Esophagus squamous epithelium (tissue), 5 donors: ENCODE measurements at regions not wholly inside any gene's neighbourhood (a gene's known extent, or its start where the extent isn't known, plus 50 kb on each side); places are given as distances from the start of the nearest gene placed in this dataset.

ENCODE experiments used
- DNase-seq: peaks from one replicate; lab custom pipeline; 2025; lab: John Stamatoyannopoulos, UW
- H3K27ac ChIP-seq, 4 donors: fragments of 200-600 bp; sonication (generic); one replicate each; pipeline ENCODE4 v1.5.1; 2016 to 2019; ENCODE audit warnings: mild to moderate bottlenecking in 1 of 4
- H3K27me3 ChIP-seq, 4 donors: fragments of 200-600 bp; sonication (generic); 1 replicate in 3 of 4; 2 replicates in 1 of 4; pipeline versions ENCODE4 v1.5.1 to v1.6.0; 2017 to 2021; ENCODE audit warnings: antibody characterized with exemption in 1 of 4
- H3K36me3 ChIP-seq, 3 donors: fragments of 200-600 bp; sonication (generic); one replicate each; pipeline ENCODE4 v1.5.1; 2016 to 2019
- H3K4me1 ChIP-seq, 3 donors: fragments of 200-600 bp; sonication (generic); one replicate each; pipeline ENCODE4 v1.5.1; 2017 to 2019
- H3K4me3 ChIP-seq, 4 donors: fragments of 200-600 bp; sonication (generic); 1 replicate in 3 of 4; 2 replicates in 1 of 4; pipeline ENCODE4 v1.5.1; 2016 to 2019; ENCODE audit warnings: mild to moderate bottlenecking in 2 of 4, moderate library complexity in 1 of 4
- H3K9me3 ChIP-seq, 3 donors: fragments of 200-600 bp; sonication (generic); one replicate each; pipeline ENCODE4 v1.5.1; 2016 to 2019
- POLR2A ChIP-seq, 4 donors: fragments of 450-650 bp; IDR thresholded peaks; one replicate each; pipeline ENCODE4 v1.6.1; 2017; ENCODE audit warnings: antibody characterized with exemption in 4 of 4, mild to moderate bottlenecking in 4 of 4, moderate library complexity in 3 of 4
- WGBS, 2 donors: methylation state at CpG; one replicate each; pipeline ENCODE4 v1.1.5; 2018; 5-methylcytosine and 5-hydroxymethylcytosine counted together
- intact Hi-C: fragments of 100-400 bp; cut with DNase I; formaldehyde crosslinking; loops from one replicate; pipeline ENCODE4 v1.15.0; 2022
- TF ChIP-seq, protein P1 (sequence below), 6 experiments: fragments of 450-650 bp in 4 of 6; fragments of 200-600 bp in 2 of 6; sonication (generic) in 2 of 6; IDR thresholded peaks; one replicate each; pipeline ENCODE4 v1.5.1; 2016 to 2019; ENCODE audit warnings: antibody characterized with exemption in 6 of 6, mild to moderate bottlenecking in 4 of 6, moderate library complexity in 4 of 6
- donor health status: DM: yes; HTN: yes; CAD: no.

DNA sequence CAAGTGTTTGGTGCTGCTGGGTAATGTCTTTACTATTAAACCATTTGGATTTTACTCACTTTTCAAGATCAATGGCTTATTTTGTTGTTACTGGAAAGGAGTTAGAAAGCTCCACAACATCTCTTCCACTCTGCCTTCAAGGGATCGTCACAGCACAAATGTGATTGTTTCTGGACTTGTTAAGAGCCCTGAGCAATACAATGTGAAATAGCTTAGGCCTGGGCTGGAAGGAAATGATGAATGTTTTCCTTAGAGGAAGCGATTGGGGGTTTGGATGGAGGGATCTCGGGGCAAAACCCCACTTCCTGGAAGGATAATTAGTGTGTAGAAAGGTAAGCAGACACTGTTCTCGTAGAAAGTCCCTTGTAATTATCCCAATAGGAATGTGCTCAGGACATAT, 59.3 kb upstream of the MYO10 start:
- H3K4me1 ChIP-seq, result no peaks in the 10 kb centered on the region
- H3K4me3 ChIP-seq, result no peak overlapping the region
- no peak for TF ChIP-seq POLR2A (IDR thresholded peaks at IDR 0.05)
- intact Hi-C loops, result no loop called here
- H3K27me3 ChIP-seq, result no peaks in the 10 kb centered on the region
- 56 to 57% methylated on average over 4 of the region's 4 CpGs for WGBS, 2 donors
- no peaks in the 10 kb centered on the region for H3K36me3 ChIP-seq
- DNase-seq, result no peak
- H3K9me3 ChIP-seq, result no peaks in the 10 kb centered on the region
- H3K27ac ChIP-seq, result no peak overlapping the region

DNA sequence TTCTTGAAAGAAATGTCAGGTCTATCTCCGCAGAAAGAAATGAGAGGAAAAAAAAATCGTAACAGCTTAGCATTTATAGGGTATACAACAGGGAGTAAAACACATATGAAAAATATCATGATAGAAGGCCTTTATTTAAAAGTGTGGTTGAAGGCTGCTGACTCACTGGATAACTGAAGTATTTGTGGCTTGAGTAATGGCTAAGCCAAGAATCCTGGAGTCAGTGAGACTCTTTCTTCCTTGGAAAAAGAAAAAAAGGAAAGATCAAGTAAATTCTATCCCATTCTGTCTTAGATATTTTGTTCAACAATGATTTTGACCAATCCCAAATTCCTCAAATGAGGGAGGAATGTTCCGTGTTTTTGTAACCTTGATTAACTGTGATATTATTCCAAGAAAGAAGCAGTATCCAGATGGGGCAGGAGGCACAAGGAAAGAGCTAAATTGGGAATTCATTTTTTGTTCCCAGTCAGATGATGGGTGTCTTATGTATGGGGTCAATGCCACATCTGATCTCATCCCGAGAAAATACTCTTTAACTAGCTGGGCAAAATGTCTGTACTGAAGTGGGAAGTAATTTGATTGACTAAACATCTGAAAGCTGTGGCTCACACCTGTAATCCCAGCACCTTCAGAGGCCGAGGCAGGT, 64.3 kb upstream of the MYO10 start:
- intact Hi-C loops, result no loop called here
- H3K4me1 ChIP-seq, result peaks cover 0 to 9% (median 0%) of the 10 kb centered on the region in 3 donors
- H3K9me3 ChIP-seq, result no peaks in the 10 kb centered on the region
- DNase-seq, result no peak
- no peak overlapping the region for H3K4me3 ChIP-seq
- 63 to 70% methylated on average over 3 to 4 of the region's 5 CpGs for WGBS, 2 donors
- no peak overlapping the region for H3K27ac ChIP-seq
- H3K27me3 ChIP-seq, result no peaks in the 10 kb centered on the region
- no peaks in the 10 kb centered on the region for H3K36me3 ChIP-seq
- no peak for TF ChIP-seq POLR2A (IDR thresholded peaks at IDR 0.05)
- TF ChIP-seq, protein P1, sequence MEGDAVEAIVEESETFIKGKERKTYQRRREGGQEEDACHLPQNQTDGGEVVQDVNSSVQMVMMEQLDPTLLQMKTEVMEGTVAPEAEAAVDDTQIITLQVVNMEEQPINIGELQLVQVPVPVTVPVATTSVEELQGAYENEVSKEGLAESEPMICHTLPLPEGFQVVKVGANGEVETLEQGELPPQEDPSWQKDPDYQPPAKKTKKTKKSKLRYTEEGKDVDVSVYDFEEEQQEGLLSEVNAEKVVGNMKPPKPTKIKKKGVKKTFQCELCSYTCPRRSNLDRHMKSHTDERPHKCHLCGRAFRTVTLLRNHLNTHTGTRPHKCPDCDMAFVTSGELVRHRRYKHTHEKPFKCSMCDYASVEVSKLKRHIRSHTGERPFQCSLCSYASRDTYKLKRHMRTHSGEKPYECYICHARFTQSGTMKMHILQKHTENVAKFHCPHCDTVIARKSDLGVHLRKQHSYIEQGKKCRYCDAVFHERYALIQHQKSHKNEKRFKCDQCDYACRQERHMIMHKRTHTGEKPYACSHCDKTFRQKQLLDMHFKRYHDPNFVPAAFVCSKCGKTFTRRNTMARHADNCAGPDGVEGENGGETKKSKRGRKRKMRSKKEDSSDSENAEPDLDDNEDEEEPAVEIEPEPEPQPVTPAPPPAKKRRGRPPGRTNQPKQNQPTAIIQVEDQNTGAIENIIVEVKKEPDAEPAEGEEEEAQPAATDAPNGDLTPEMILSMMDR (IDR thresholded peaks at IDR 0.05), result no peak

DNA sequence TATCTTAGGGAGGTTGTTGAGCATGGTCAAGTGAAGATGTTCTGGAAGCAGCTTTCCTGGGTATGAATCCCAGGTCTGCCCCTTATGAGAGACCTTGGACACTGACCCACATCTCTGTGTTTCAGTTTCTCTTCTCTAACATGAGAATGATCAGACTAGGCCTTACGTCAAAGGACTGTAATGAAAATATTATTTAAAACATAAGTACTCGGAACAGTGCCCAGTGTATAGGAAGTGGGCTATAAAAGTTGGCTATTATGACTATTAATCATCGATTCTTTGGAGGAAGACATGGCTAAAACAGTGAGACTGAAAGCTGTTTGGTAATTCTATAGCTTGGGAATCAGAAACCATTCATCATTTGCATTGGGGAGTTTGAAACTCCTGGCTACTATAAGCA, 65.3 kb upstream of the MYO10 start:
- 72 to 85% methylated on average over 3 of the region's 3 CpGs for WGBS, 2 donors
- DNase-seq, result no peak
- H3K27me3 ChIP-seq, result no peaks in the 10 kb centered on the region
- peaks cover 0 to 9% (median 0%) of the 10 kb centered on the region in 3 donors for H3K4me1 ChIP-seq
- no peak overlapping the region for H3K27ac ChIP-seq
- H3K36me3 ChIP-seq, result no peaks in the 10 kb centered on the region
- no peaks in the 10 kb centered on the region for H3K9me3 ChIP-seq
- intact Hi-C loops, result no loop called here
- no peak for TF ChIP-seq POLR2A (IDR thresholded peaks at IDR 0.05)
- TF ChIP-seq, protein P1 (IDR thresholded peaks at IDR 0.05), result no peak
- H3K4me3 ChIP-seq, result no peak overlapping the region

DNA sequence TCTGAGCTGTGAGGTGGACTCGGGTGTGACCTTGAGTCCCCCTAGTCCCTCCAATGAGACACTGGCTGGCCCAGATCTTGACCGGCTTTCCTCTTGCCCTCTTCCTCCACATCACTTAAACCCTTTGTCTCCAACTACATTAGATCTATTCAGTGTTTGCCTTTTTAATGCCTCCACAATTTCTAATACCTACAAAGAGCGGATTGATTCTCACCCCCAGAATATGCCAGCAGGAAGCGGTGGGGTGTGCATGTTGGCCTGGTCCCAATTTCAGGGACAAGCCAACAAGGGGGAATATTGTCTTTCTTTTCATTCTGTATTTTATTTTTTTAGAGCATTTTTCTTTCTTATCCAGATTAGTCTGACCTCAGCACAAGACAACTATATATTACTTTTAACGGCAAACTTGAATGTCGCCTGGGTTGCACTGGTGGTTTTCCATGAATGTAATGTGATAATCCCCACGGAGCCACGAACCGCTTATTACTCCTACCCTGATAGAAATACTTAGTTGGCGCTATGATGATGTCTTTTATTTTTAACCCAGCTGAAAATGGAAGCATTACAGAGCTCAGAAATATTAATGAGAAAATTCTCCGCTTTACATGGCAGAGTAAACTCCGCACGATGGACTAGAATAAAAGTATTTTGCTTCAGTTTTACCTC, 68.5 kb upstream of the MYO10 start:
- H3K36me3 ChIP-seq, result no peaks in the 10 kb centered on the region
- no peak for DNase-seq
- 67 to 79% methylated on average over 13 of the region's 13 CpGs for WGBS, 2 donors
- TF ChIP-seq, protein P1 (IDR thresholded peaks at IDR 0.05), result no peak
- TF ChIP-seq POLR2A (IDR thresholded peaks at IDR 0.05), result no peak
- no peaks in the 10 kb centered on the region for H3K27me3 ChIP-seq
- peaks cover 0 to 9% (median 0%) of the 10 kb centered on the region in 3 donors for H3K4me1 ChIP-seq
- intact Hi-C loops, result no loop called here
- no peak overlapping the region for H3K27ac ChIP-seq
- H3K4me3 ChIP-seq, result no peak overlapping the region
- no peaks in the 10 kb centered on the region for H3K9me3 ChIP-seq

DNA sequence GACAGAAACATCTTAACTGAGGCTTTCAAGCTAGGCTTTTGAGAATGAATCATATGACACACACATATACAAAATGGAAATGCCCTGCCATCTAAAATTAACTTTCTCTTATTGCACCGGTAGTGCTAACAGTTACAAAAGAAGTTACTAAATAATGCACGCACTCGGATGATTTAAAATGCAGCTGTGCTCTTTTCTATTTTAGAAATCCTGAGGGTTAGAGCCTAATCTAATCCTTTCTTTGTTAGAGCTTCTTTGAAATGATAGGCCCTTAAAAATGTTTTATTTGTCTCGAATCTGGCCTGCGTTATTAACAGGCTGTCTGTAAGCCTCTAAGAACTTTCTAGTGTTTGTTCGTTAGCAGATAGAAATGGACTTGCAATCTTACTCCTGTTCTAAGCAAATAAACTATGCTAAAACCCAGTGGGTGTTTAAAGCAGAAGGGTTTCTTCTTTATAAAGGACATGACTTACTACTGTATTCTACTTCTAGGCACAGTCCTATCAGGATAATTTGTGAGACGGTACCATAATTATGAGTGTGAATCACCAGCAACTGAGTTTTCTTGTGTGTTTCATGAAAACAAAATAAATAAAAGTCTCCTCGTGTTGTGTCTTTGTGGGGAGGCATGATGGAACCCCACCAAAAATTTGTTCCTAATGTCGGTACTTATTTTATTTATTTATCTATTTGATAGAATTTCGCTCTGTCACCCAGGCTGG, 69.2 kb upstream of the MYO10 start:
- Histone ChIP-seq H3K4me1 (peaks cover 0 to 9% (median 0%) of the 10 kb centered on the region in 3 donors), H3K27ac (no peak overlapping the region), H3K27me3 (no peaks in the 10 kb centered on the region), H3K36me3 (no peaks in the 10 kb centered on the region), H3K4me3 (no peak overlapping the region), H3K9me3 (no peaks in the 10 kb centered on the region)
- WGBS, 2 donors, result 46 to 62% methylated on average over 10 of the region's 10 CpGs
- TF ChIP-seq, protein P1 (IDR thresholded peaks at IDR 0.05), result no peak
- TF ChIP-seq POLR2A (IDR thresholded peaks at IDR 0.05), result no peak
- intact Hi-C loops, result no loop called here
- DNase-seq, result no peak
